Coronary artery (tissue), 2 donors: ENCODE measurements at regions not wholly inside any gene's neighbourhood (a gene's known extent, or its start where the extent isn't known, plus 50 kb on each side); places are given as distances from the start of the nearest gene placed in this dataset.

ENCODE experiments used
- DNase-seq: peaks from one replicate; pipeline ENCODE4 v3.0.0-alpha.2; 2017; ENCODE audit warnings: low spot score
- H3K27ac ChIP-seq, 2 donors: fragments of 200-600 bp; sonication (generic); one replicate each; pipeline ENCODE4 v1.5.1; 2016 to 2019
- H3K4me3 ChIP-seq: fragments of 200-600 bp; sonication (generic); 2 replicates; pipeline ENCODE4 v1.5.1; 2016; ENCODE audit warnings: mild to moderate bottlenecking, moderate library complexity
- CTCF ChIP-seq: fragments of 200-600 bp; sonication (generic); IDR thresholded peaks from one replicate; pipeline ENCODE4 v1.5.1; 2019; ENCODE audit warnings: antibody characterized with exemption

- no peak overlapping the region for H3K27ac ChIP-seq
- DNase-seq = no peak
- no peak for TF ChIP-seq CTCF
- no peak overlapping the region for H3K4me3 ChIP-seq
These were observed 273.6 kb downstream of the LRFN2 start for GRCh38 chr6:40313582-40313981.

DNA sequence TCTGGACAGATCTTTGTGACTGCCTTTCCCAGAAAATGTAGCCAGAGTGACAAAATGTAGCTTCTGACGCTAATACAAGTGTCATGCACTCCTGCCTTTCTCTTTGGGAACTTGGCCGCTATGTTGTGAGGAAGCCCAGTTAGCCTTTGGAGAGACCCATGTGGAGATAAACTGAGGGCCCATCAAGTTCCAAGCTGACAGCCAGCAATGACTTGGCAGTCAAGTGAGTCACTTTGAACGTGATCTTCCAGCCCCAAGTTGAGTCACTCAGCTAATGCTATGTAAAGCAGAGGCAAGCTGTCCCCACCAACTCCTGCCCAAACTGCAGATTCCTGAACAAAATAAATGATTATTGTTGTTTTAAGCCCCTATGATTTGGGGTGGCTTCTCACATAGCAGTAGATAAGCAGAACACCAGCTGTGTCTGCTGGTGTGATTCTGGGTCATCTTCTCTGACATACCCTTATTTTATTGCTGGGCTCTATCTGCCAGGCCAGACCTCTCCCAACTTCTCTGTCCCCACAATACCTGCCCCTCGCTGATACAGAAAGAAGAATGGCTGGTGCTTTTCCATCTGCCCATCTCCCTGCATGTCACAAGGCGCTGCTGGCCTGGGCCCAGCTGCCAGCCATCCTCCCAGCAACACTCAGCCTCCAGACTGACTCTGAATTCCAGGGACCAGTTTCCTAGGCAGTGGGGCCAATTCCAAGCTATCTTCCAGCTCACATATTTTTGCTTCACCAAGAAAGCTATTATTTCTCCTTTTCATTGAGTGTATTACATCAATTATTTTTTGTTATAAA is 274.8 kb downstream of the LRFN2 start:
- no peak for DNase-seq
- no peak for TF ChIP-seq CTCF
- Histone ChIP-seq H3K27ac (no peak overlapping the region), H3K4me3 (no peak overlapping the region)

DNA sequence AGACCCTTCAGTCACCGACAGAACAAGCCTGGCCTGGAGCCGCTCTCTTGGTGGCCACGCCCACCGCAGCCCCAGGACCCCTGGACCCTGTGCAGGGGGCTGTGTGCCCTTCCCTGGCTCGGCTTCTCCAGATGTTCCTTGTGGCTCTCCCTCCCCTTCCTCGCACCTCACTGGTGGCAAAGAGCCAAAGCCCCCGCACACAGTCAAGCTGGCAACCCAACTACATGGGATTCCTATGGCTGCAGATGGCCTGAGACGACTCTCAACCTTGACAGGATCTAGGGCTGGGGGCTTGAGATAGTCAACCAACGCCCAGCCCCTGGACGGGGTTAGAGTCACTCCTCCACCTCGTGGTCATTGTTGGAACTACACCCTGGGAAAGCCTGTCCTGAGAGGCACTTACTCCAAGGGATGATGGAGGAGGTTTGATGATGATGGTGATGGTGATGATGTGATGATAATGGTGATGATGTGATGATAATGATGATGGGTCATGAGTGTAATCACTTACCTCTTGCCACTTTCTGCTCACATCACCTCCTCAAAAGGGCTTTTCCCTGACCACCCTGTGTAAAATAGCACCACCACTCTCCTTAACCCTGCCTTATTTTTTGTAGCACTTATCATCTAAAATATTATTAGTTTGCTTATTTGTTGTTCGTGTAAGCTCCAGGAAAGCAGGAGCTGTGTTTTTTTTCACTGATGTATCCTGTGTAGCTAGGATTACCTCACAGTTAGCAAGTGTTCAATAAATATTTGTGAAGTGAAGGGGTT is 278.4 kb downstream of the LRFN2 start:
- H3K4me3 ChIP-seq = peak overlapping the region; percentile 42
- TF ChIP-seq CTCF = peak; percentile 74
- H3K27ac ChIP-seq = no peak overlapping the region
- no peak for DNase-seq

DNA sequence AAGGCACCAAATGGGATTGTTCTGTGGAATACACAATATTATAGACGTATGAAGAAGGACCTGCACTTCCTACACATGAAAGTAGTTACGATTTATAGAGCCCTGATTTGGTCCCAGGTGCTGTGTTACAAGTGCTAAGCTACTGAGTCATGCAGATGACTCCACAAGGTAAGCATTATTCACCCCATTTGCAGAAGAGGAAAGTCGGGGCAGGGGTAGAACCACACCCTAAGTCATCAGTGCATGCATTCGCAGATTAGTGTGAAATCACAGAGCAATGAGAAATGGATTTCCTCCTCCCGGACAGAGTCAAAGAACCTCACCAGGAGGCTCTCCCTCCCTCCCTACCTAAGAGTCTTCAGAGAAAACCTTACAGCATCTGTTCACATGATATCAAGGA is 279.5 kb downstream of the LRFN2 start:
- H3K4me3 ChIP-seq = no peak overlapping the region

GRCh38 chr6:40302856-40303454 is 284.2 kb downstream of the LRFN2 start:
- no peak for TF ChIP-seq CTCF
- no peak overlapping the region for H3K27ac ChIP-seq
- DNase-seq = no peak
- no peak overlapping the region for H3K4me3 ChIP-seq

More for the DNA sequence above, 279.5 kb downstream of the LRFN2 start:
- DNase-seq = no peak
- TF ChIP-seq CTCF = no peak
- H3K27ac ChIP-seq = no peak overlapping the region

DNA sequence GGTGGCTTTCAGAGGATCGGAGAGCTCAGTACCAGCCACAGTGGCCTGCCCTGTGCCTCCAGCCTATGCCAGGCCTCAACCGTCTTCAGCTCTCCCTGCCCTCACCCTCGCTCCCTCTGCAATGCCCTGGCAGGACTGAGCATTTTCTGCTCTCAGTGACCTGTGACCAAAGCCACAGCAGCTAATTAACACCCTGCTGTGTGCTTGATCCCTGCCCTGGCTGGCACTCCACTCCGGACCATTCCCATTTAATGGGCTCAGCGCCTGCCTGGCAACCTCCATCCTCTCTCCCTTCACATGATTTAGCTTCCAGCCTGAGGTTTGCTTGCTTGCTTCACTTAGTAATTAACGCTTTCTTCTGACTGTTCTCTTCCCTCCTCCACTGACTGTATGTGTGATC is 287.5 kb downstream of the LRFN2 start:
- no peak for DNase-seq
- Histone ChIP-seq H3K4me3 (no peak overlapping the region), H3K27ac (no peak overlapping the region)
- TF ChIP-seq CTCF = no peak
